Astrocyte of the spinal cord (primary cell): ENCODE measurements at regions not wholly inside any gene's neighbourhood (a gene's known extent, or its start where the extent isn't known, plus 50 kb on each side); places are given as distances from the start of the nearest gene placed in this dataset.

ENCODE experiments used
- DNase-seq: peaks from one replicate; pipeline ENCODE4 v3.0.0; 2011; ENCODE audit warnings: low read depth, low spot score
- H3K4me3 ChIP-seq: 2 replicates; pipeline ENCODE4 v1.5.1; 2011; ENCODE audit warnings: low read depth, mild to moderate bottlenecking, low read length, moderate library complexity
- in situ Hi-C: cut with HindIII; loops from 2 replicates; pipeline ENCODE4 v1.10.0; 2017; ENCODE audit warnings: low sequenced_read_pairs
- TF ChIP-seq, protein P1 (sequence below): IDR thresholded peaks from 2 replicates; pipeline ENCODE4 v1.5.1; 2012; ENCODE audit warnings: low read depth, mild to moderate bottlenecking, low read length, inconsistent platforms

GRCh38 chrX:95721011-95721410 lies 963.6 kb upstream of the DIAPH2 start:
- in situ Hi-C loops, result no loop called here
- DNase-seq, result no peak
- no peak overlapping the region for H3K4me3 ChIP-seq
- TF ChIP-seq, protein P1, sequence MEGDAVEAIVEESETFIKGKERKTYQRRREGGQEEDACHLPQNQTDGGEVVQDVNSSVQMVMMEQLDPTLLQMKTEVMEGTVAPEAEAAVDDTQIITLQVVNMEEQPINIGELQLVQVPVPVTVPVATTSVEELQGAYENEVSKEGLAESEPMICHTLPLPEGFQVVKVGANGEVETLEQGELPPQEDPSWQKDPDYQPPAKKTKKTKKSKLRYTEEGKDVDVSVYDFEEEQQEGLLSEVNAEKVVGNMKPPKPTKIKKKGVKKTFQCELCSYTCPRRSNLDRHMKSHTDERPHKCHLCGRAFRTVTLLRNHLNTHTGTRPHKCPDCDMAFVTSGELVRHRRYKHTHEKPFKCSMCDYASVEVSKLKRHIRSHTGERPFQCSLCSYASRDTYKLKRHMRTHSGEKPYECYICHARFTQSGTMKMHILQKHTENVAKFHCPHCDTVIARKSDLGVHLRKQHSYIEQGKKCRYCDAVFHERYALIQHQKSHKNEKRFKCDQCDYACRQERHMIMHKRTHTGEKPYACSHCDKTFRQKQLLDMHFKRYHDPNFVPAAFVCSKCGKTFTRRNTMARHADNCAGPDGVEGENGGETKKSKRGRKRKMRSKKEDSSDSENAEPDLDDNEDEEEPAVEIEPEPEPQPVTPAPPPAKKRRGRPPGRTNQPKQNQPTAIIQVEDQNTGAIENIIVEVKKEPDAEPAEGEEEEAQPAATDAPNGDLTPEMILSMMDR, result no peak

DNA sequence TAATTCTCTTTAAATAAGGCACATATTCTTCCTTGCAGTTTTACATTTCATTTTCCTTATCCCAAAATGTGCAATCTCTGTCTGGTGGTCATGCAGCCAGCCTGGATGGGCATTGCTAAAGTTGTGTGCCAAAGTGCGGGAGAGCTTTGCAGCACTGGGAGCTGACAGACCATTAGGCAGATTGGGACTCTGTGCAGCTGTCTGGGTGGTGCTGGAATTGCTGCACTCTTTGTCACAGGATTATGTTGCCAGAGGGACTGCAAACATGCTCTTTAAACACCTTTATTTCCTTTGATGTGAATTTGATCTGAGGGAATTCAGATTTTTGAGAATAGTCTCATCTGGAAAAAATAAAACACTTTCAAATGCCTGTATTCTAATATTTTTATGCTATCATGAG lies 956.2 kb upstream of the DIAPH2 start:
- no peak for DNase-seq
- in situ Hi-C loops, result no loop called here
- TF ChIP-seq, protein P1, result no peak
- H3K4me3 ChIP-seq, result no peak overlapping the region

GRCh38 chrX:95729401-95729800 lies 955.2 kb upstream of the DIAPH2 start:
- no peak for DNase-seq
- no peak overlapping the region for H3K4me3 ChIP-seq
- TF ChIP-seq, protein P1, result no peak
- in situ Hi-C loops, result no loop called here

DNA sequence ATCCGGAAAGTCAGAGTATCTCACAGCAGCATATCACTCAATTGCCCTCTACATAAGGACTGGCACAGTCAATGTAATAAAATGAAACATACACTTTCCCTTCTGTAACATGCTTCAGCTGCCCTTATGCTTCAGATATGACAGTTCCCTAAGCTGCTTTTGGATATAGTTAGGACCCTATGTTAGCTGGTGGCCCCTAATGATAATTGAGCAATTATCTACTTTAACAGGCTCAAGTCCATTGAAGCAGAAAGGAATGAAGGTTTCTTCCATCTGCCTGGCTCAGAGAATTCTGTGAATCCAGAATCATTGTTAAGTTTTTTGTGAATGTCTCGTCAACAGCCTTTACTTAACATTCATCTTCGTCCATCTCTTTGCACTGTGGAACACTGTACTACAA lies 951.2 kb upstream of the DIAPH2 start:
- no peak for DNase-seq
- H3K4me3 ChIP-seq, result no peak overlapping the region
- TF ChIP-seq, protein P1, result no peak
- in situ Hi-C loops, result no loop called here

DNA sequence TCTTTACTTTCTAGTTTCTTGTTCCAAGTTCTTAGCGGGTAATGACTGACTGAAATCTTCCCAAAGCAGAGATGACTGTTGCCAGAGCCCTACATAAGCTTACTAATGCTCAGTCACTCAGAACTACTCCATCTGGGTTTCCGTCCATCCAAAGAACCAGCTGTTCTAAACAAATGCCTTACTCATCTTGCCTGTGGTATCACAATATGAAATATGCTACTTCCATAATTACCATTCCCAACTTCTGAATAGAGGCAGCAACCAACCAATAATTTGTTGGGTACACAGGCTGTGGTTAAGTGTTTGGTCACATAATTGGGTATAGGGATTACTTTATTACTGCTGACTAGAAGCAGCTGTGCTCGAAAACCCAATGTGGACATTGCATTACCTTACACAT lies 930.2 kb upstream of the DIAPH2 start:
- DNase-seq, result no peak
- in situ Hi-C loops, result no loop called here
- TF ChIP-seq, protein P1, result no peak
- H3K4me3 ChIP-seq, result no peak overlapping the region

DNA sequence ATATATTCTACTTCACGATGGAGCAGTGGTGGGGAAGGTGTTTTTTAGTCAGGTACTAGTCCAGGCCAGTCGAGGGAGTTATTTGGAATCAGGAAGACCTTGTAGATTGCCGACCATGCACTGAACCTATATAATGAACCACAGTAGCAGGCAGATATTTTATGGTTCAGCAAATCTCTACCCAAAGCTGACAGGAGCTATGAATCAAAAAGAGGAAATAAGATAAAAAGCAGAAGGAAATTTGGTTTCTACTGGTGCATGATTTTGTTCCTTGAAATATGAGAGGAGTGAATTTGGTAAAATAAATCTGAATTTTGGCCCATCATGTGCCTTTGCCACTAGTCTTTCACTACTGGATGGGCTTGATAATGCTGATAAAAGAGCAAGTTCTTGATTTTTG lies 924.3 kb upstream of the DIAPH2 start:
- no peak overlapping the region for H3K4me3 ChIP-seq
- in situ Hi-C loops, result no loop called here
- DNase-seq, result no peak
- TF ChIP-seq, protein P1, result no peak

- no peak overlapping the region for H3K4me3 ChIP-seq
- DNase-seq, result no peak
- in situ Hi-C loops, result no loop called here
- TF ChIP-seq, protein P1, result no peak
Measured at GRCh38 chrX:95762716-95763115, 921.9 kb upstream of the DIAPH2 start.
